Ishikawa (cell line): ENCODE measurements at regions not wholly inside any gene's neighbourhood (a gene's known extent, or its start where the extent isn't known, plus 50 kb on each side); places are given as distances from the start of the nearest gene placed in this dataset.

Source experiments
- CEBPB ChIP-seq: IDR thresholded peaks from 2 replicates; pipeline ENCODE4 v1.6.1; 2012
- CREB1 ChIP-seq: IDR thresholded peaks from 2 replicates; pipeline ENCODE4 v1.6.1; 2012; ENCODE audit warnings: low read depth
- EGR1 ChIP-seq: IDR thresholded peaks from 2 replicates; pipeline ENCODE4 v1.6.1; 2012
- EP300 ChIP-seq: IDR thresholded peaks from 2 replicates; pipeline ENCODE4 v1.6.1; 2012; ENCODE audit warnings: borderline replicate concordance
- FOXM1 ChIP-seq: IDR thresholded peaks from 2 replicates; pipeline ENCODE4 v1.6.1; 2012; ENCODE audit warnings: low read depth, borderline replicate concordance
- NFIC ChIP-seq: IDR thresholded peaks from 2 replicates; pipeline ENCODE4 v1.6.1; 2012
- RAD21 ChIP-seq: IDR thresholded peaks from 2 replicates; pipeline ENCODE4 v1.6.1; 2012; ENCODE audit warnings: low read depth
- TAF1 ChIP-seq: IDR thresholded peaks from 2 replicates; pipeline ENCODE4 v1.6.1; 2012; ENCODE audit warnings: low read depth, mild to moderate bottlenecking
- TCF12 ChIP-seq: IDR thresholded peaks from 2 replicates; pipeline ENCODE4 v1.6.1; 2012; ENCODE audit warnings: low read depth
- TEAD4 ChIP-seq: IDR thresholded peaks from 2 replicates; pipeline ENCODE4 v1.6.1; 2012
- YY1 ChIP-seq: IDR thresholded peaks from 2 replicates; pipeline ENCODE4 v1.6.1; 2012; ENCODE audit warnings: low read depth
- ZBTB7A ChIP-seq: IDR thresholded peaks from 2 replicates; pipeline ENCODE4 v1.6.1; 2012; ENCODE audit warnings: low read depth
- TF ChIP-seq, protein P1 (sequence below): IDR thresholded peaks from 2 replicates; pipeline ENCODE4 v1.6.1; 2012; ENCODE audit warnings: low read depth, mild to moderate bottlenecking
- TF ChIP-seq, protein P2 (sequence below): IDR thresholded peaks from 2 replicates; pipeline ENCODE4 v1.6.1; 2012
- TF ChIP-seq, protein P3 (sequence below): IDR thresholded peaks from 2 replicates; pipeline ENCODE4 v1.6.1; 2012

DNA sequence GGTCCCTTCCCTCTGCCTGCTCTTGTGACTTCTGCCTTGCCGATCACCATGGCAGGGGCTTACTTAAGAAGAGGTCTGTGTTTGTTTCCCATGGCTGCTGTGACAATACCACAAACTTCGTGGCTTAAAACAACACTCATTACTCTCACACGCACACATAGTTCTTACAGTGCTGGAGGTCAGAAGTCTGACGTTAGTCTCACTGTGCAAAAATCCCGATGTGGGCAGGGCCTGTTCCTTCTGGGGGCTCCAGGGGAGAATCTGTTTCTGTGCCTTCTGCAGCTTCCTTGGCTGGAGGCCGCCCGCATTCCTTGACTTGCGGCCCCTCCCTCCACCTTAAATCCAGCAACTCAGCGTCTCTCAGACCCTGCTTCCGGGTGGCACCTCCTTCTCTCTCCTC is 249.2 kb upstream of the GSE1 start:
- TF ChIP-seq FOXM1, result no peak

DNA sequence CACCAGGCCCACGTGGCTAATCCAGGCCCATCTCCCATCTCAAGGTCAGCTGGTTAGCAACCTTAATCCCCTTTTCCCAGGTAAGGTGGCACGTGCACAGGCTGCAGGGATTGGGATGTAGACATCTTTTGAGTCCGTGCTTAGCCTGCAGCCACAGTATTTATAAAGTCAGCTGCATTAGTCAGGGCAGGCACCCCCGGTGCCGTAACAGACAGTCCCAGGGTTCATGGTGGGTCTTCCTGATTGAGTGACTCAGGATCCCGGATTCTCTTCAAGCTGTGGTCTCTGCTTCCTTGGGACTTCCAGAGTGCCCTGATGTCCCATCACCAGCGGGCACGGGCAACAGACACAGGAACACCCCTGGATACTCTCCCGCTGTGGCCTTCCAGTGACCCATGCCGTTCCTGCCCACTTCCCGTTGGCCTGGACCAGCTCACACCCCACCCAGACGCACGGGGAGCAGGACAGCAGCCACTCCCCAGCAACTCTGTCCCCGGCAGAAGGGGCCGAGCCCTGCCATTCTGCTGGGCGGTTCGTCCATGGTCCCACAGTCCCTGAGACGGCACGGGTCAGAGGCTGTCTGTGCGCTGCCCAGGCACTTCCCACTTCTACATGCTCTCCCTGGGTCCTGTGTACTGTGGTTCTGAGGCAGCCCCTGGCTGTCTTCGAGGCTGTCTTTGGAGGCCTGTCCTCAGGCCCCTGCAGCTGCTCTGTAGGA is 248.6 kb upstream of the GSE1 start:
- TF ChIP-seq, protein P1, sequence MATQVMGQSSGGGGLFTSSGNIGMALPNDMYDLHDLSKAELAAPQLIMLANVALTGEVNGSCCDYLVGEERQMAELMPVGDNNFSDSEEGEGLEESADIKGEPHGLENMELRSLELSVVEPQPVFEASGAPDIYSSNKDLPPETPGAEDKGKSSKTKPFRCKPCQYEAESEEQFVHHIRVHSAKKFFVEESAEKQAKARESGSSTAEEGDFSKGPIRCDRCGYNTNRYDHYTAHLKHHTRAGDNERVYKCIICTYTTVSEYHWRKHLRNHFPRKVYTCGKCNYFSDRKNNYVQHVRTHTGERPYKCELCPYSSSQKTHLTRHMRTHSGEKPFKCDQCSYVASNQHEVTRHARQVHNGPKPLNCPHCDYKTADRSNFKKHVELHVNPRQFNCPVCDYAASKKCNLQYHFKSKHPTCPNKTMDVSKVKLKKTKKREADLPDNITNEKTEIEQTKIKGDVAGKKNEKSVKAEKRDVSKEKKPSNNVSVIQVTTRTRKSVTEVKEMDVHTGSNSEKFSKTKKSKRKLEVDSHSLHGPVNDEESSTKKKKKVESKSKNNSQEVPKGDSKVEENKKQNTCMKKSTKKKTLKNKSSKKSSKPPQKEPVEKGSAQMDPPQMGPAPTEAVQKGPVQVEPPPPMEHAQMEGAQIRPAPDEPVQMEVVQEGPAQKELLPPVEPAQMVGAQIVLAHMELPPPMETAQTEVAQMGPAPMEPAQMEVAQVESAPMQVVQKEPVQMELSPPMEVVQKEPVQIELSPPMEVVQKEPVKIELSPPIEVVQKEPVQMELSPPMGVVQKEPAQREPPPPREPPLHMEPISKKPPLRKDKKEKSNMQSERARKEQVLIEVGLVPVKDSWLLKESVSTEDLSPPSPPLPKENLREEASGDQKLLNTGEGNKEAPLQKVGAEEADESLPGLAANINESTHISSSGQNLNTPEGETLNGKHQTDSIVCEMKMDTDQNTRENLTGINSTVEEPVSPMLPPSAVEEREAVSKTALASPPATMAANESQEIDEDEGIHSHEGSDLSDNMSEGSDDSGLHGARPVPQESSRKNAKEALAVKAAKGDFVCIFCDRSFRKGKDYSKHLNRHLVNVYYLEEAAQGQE, result no peak
- no peak for TF ChIP-seq FOXM1
- no peak for TF ChIP-seq YY1

DNA sequence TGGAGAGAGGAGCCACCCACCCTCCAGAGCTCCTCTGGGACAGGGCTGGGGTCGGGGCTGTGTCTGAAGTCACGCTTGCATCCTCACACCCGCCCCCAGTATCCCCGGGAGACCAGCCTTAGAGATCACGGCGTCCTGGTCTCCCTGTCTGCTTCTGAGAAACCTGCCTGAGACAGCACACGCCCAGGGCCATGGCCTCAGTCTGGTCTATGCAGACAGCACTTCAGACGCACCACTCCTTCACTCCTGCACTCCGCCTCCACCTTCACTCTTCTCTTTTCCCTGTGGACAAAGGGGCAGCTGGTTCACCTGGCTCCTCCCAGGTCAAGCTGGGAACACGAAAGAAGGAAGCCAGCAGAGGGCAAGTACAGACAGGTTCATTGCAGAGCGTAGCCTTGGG is 248.0 kb upstream of the GSE1 start:
- TF ChIP-seq FOXM1 (no peak), RAD21 (no peak), NFIC (no peak), CEBPB (no peak), TCF12 (no peak), TEAD4 (no peak), EGR1 (no peak), CREB1 (no peak), TAF1 (no peak), EP300 (no peak), YY1 (no peak), ZBTB7A (no peak)
- TF ChIP-seq, protein P1, result no peak
- TF ChIP-seq, protein P2, sequence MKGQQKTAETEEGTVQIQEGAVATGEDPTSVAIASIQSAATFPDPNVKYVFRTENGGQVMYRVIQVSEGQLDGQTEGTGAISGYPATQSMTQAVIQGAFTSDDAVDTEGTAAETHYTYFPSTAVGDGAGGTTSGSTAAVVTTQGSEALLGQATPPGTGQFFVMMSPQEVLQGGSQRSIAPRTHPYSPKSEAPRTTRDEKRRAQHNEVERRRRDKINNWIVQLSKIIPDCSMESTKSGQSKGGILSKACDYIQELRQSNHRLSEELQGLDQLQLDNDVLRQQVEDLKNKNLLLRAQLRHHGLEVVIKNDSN, result no peak
- TF ChIP-seq, protein P3, sequence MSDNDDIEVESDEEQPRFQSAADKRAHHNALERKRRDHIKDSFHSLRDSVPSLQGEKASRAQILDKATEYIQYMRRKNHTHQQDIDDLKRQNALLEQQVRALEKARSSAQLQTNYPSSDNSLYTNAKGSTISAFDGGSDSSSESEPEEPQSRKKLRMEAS, result no peak

DNA sequence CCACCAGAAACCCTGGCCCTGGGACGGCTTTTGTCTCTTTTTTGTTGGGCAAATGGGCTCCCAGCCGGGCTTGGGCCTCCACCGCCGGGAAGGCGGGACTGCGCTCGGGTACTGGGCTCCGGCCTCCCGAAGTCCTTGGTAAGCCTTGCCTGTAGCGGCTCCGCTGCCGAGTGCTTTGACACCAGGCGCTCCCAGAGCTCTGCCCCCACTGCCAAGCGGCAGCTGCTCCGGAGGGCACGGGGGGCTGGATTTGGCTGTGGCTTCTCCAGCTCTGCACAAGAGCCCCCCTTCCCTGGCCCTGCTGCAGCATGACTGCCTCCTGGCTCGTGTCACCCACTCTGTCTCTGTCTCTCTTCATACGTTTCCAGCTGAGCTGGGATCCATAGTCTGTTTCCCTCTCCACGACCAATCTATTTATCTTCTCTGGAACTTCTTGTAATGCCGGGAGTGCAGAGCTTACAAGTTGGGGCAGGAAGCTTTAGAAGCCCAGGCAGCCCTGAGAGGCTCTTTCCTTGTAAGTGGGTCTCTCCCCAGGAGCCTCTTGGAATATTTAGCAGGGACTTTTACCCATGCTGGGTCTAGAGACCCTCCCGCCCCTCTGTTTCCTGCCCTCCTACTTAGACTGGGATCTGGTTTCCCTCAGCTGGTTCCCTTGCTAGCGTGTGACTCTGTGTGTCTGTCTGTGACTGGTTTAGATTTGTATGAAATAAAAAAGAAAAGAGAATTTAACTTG is 246.9 kb upstream of the GSE1 start:
- TF ChIP-seq CEBPB, result no peak
- TF ChIP-seq NFIC, result no peak
- TF ChIP-seq TEAD4, result no peak
- no peak for TF ChIP-seq RAD21

DNA sequence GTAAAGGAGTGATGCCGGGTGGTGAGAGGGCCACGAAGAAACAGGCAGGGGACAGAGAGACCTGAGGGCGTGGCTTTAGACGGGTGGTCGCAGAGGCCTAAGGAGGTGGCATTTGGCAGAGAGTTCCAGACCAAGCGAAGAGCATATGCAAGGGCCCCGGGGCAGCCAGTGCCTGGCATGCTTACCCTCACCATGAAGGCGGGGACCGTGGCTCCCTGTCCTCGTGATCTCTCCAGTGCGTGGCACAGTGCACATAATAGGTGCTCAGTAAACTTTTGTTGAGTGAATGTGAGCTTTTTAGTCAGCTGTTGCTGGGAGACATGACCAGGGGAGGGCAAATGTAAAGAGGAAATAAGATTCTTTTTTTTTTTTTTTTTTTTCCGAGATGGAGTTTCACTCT is 245.6 kb upstream of the GSE1 start:
- TF ChIP-seq FOXM1, result no peak
- no peak for TF ChIP-seq RAD21
- TF ChIP-seq TCF12, result no peak
- no peak for TF ChIP-seq ZBTB7A
- TF ChIP-seq YY1, result no peak
- TF ChIP-seq, protein P2, result no peak
- TF ChIP-seq CREB1, result no peak
- TF ChIP-seq TAF1, result no peak
- TF ChIP-seq, protein P1, result no peak
- TF ChIP-seq CEBPB, result no peak
- TF ChIP-seq EP300, result no peak
